MM.1S (cell line): ENCODE measurements at regions not wholly inside any gene's neighbourhood (a gene's known extent, or its start where the extent isn't known, plus 50 kb on each side); places are given as distances from the start of the nearest gene placed in this dataset.

Experiments
- CTCF ChIP-seq: fragments of 300-600 bp; sonication (generic); IDR thresholded peaks from 2 replicates; pipeline ENCODE4 v1.5.1; 2016; ENCODE audit warnings: antibody characterized with exemption, low read length, mixed read lengths
- EZH2 ChIP-seq: fragments of 300-600 bp; sonication (generic); optimal IDR thresholded peaks from 2 replicates; pipeline ENCODE3; 2017; ENCODE audit warnings: low read depth, mild to moderate bottlenecking, antibody characterized with exemption, low read length, mixed read lengths

- no peak for TF ChIP-seq CTCF
- TF ChIP-seq EZH2 = no peak
These were observed 412.5 kb downstream of the ADAM29 start for GRCh38 chr4:175330652-175331051.
